Loucy (cell line): ENCODE measurements at regions not wholly inside any gene's neighbourhood (a gene's known extent, or its start where the extent isn't known, plus 50 kb on each side); places are given as distances from the start of the nearest gene placed in this dataset.

ENCODE experiments used
- EZH2phosphoT487 ChIP-seq: fragments of 200-600 bp; IDR thresholded peaks from 2 replicates; pipeline ENCODE4 v1.6.1; 2018; ENCODE audit warnings: antibody characterized with exemption, mild to moderate bottlenecking, moderate library complexity, borderline replicate concordance
- TF ChIP-seq, protein P1 (sequence below): fragments of 200-600 bp; sonication (generic); conservative IDR thresholded peaks from 2 replicates; pipeline ENCODE4 v1.5.1; 2014; ENCODE audit warnings: mild to moderate bottlenecking, antibody characterized with exemption, low read length

DNA sequence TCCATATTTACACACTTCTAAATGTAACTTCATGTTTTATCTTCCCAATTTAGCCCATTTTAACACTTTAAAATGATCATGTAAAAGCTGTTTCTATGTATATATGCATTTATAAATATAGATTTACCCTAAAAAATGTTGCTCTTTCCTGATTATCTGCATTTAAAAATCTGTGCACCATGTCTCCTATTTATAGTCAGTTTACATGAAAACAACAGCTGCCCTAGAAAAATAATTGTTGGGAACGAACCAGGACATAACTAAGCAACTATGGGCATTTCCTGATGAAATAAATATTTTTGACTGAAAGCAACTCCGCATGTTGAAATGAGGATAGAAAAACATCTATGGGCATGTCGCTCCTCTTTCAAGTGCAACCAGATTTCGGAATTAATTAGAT is 1368.2 kb downstream of the FAM181B start:
- TF ChIP-seq, protein P1, sequence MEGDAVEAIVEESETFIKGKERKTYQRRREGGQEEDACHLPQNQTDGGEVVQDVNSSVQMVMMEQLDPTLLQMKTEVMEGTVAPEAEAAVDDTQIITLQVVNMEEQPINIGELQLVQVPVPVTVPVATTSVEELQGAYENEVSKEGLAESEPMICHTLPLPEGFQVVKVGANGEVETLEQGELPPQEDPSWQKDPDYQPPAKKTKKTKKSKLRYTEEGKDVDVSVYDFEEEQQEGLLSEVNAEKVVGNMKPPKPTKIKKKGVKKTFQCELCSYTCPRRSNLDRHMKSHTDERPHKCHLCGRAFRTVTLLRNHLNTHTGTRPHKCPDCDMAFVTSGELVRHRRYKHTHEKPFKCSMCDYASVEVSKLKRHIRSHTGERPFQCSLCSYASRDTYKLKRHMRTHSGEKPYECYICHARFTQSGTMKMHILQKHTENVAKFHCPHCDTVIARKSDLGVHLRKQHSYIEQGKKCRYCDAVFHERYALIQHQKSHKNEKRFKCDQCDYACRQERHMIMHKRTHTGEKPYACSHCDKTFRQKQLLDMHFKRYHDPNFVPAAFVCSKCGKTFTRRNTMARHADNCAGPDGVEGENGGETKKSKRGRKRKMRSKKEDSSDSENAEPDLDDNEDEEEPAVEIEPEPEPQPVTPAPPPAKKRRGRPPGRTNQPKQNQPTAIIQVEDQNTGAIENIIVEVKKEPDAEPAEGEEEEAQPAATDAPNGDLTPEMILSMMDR, result no peak
- TF ChIP-seq EZH2phosphoT487, result no peak
